ENCODE measurements at regions not wholly inside any gene's neighbourhood (a gene's known extent, or its start where the extent isn't known, plus 50 kb on each side); places are given as distances from the start of the nearest gene placed in this dataset.
"Not testable (repeated sequence)": the region's sequence is repeated elsewhere in the genome, so short reads cannot be mapped to it uniquely, and the experiment has no call there.

DNA sequence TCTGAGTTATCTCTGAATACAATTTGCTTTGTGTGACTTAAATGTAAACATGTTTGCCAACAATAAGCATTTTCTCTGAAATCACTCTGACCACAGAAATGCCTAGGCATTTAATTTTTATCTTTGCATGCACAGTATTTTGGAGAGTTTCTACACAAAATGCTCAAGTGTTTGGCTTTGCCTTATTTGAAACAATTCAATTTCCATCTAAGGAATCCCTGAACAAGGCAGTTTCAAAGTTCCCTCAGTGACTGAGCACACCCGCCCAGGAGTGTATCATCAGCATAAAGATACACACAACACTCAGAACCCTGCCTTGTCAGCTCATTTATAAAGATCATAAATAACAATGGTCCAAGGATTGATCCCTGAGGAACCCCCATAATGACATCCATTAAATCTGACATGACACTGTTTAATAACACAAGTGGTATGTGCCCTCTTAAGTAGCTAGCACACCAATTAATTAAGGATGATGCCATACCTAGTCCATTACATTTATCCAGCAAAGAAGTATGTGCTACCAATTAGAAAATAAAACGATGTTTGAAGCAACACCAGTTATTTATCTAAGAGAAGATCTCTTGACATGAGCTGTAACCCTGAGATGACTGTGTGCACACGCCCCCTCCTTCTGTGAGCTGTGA, 585.8 kb downstream of the ADGRL2 start:
- Histone ChIP-seq H3K36me3 (ENCODE audit: control insufficient read depth, insufficient read depth, low read length) (no peaks in the 10 kb centered on the region), H3K9me3 (ENCODE audit: control insufficient read depth, low read length) (no peaks in the 10 kb centered on the region), H3K4me1 (ENCODE audit: control insufficient read depth, insufficient read depth, low read length, poor library complexity, severe bottlenecking) (no peaks in the 10 kb centered on the region), H3K4me3 (ENCODE audit: extremely low read depth, insufficient read depth, low read length, poor library complexity, severe bottlenecking) (no peak overlapping the region), H3K27ac (ENCODE audit: low read depth, low read length, severe bottlenecking) (no peak overlapping the region)
- 80 to 93% methylated on average over 2 of the region's 3 CpGs for WGBS, 2 experiments (ENCODE audit: insufficient coverage in 2 of 2)

GRCh38 chr1:82384776-82385175, 584.0 kb downstream of the ADGRL2 start:
- 90 to 100% methylated on average over 3 of the region's 3 CpGs for WGBS, 2 experiments (ENCODE audit: insufficient coverage in 2 of 2)
- H3K27ac ChIP-seq (ENCODE audit: low read depth, low read length, severe bottlenecking): no peak overlapping the region
- no peaks in the 10 kb centered on the region for H3K36me3 ChIP-seq (ENCODE audit: control insufficient read depth, insufficient read depth, low read length)
- no peaks in the 10 kb centered on the region for H3K4me1 ChIP-seq (ENCODE audit: control insufficient read depth, insufficient read depth, low read length, poor library complexity, severe bottlenecking)
- H3K4me3 ChIP-seq (ENCODE audit: extremely low read depth, insufficient read depth, low read length, poor library complexity, severe bottlenecking): no peak overlapping the region
- H3K9me3 ChIP-seq (ENCODE audit: control insufficient read depth, low read length): no peaks in the 10 kb centered on the region

GRCh38 chr1:82377201-82377884, 576.6 kb downstream of the ADGRL2 start:
- WGBS, 2 experiments (ENCODE audit: insufficient coverage in 2 of 2): 76 to 85% methylated on average over 4 of the region's 5 CpGs

GRCh38 chr1:82373710-82374109, 573.0 kb downstream of the ADGRL2 start:
- Histone ChIP-seq H3K4me1 (ENCODE audit: control insufficient read depth, insufficient read depth, low read length, poor library complexity, severe bottlenecking) (no peaks in the 10 kb centered on the region), H3K4me3 (ENCODE audit: extremely low read depth, insufficient read depth, low read length, poor library complexity, severe bottlenecking) (no peak overlapping the region), H3K9me3 (ENCODE audit: control insufficient read depth, low read length) (no peaks in the 10 kb centered on the region), H3K36me3 (ENCODE audit: control insufficient read depth, insufficient read depth, low read length) (no peaks in the 10 kb centered on the region), H3K27ac (ENCODE audit: low read depth, low read length, severe bottlenecking) (no peak overlapping the region)
- no CpG with 5 or more reads among the region's 2 CpGs for WGBS, 2 experiments (ENCODE audit: insufficient coverage in 2 of 2)

More at GRCh38 chr1:82377201-82377884, 576.6 kb downstream of the ADGRL2 start:
- Histone ChIP-seq H3K27ac (ENCODE audit: low read depth, low read length, severe bottlenecking) (no peak overlapping the region), H3K36me3 (ENCODE audit: control insufficient read depth, insufficient read depth, low read length) (no peaks in the 10 kb centered on the region), H3K4me3 (ENCODE audit: extremely low read depth, insufficient read depth, low read length, poor library complexity, severe bottlenecking) (no peak overlapping the region), H3K4me1 (ENCODE audit: control insufficient read depth, insufficient read depth, low read length, poor library complexity, severe bottlenecking) (no peaks in the 10 kb centered on the region), H3K9me3 (ENCODE audit: control insufficient read depth, low read length) (no peaks in the 10 kb centered on the region)

- no peaks in the 10 kb centered on the region for H3K36me3 ChIP-seq (ENCODE audit: control insufficient read depth, insufficient read depth, low read length)
- H3K4me1 ChIP-seq (ENCODE audit: control insufficient read depth, insufficient read depth, low read length, poor library complexity, severe bottlenecking): no peaks in the 10 kb centered on the region
- WGBS, 2 experiments (ENCODE audit: insufficient coverage in 2 of 2): 94 to 100% methylated on average over 1 to 2 of the region's 3 CpGs
- no peak overlapping the region for H3K27ac ChIP-seq (ENCODE audit: low read depth, low read length, severe bottlenecking)
- H3K9me3 ChIP-seq (ENCODE audit: control insufficient read depth, low read length): no peaks in the 10 kb centered on the region
- no peak overlapping the region for H3K4me3 ChIP-seq (ENCODE audit: extremely low read depth, insufficient read depth, low read length, poor library complexity, severe bottlenecking)
Measured at GRCh38 chr1:82371844-82372498, 571.2 kb downstream of the ADGRL2 start.

- no peaks in the 10 kb centered on the region for H3K36me3 ChIP-seq (ENCODE audit: control insufficient read depth, insufficient read depth, low read length)
- WGBS, 2 experiments (ENCODE audit: insufficient coverage in 2 of 2): 88 to 100% methylated on average over 1 to 2 of the region's 2 CpGs
- H3K4me1 ChIP-seq (ENCODE audit: control insufficient read depth, insufficient read depth, low read length, poor library complexity, severe bottlenecking): no peaks in the 10 kb centered on the region
- no peak overlapping the region for H3K4me3 ChIP-seq (ENCODE audit: extremely low read depth, insufficient read depth, low read length, poor library complexity, severe bottlenecking)
- no peaks in the 10 kb centered on the region for H3K9me3 ChIP-seq (ENCODE audit: control insufficient read depth, low read length)
- H3K27ac ChIP-seq (ENCODE audit: low read depth, low read length, severe bottlenecking): no peak overlapping the region
Measured at GRCh38 chr1:82367456-82367855, 566.7 kb downstream of the ADGRL2 start.

- no peaks in the 10 kb centered on the region for H3K9me3 ChIP-seq (ENCODE audit: control insufficient read depth, low read length)
- no peak overlapping the region for H3K4me3 ChIP-seq (ENCODE audit: extremely low read depth, insufficient read depth, low read length, poor library complexity, severe bottlenecking)
- no peak overlapping the region for H3K27ac ChIP-seq (ENCODE audit: low read depth, low read length, severe bottlenecking)
- no peaks in the 10 kb centered on the region for H3K36me3 ChIP-seq (ENCODE audit: control insufficient read depth, insufficient read depth, low read length)
- no peaks in the 10 kb centered on the region for H3K4me1 ChIP-seq (ENCODE audit: control insufficient read depth, insufficient read depth, low read length, poor library complexity, severe bottlenecking)
- WGBS, 2 experiments (ENCODE audit: insufficient coverage in 2 of 2): 100% methylated on average over 1 to 2 of the region's 2 CpGs
Measured at GRCh38 chr1:82366689-82367088, 566.0 kb downstream of the ADGRL2 start.

DNA sequence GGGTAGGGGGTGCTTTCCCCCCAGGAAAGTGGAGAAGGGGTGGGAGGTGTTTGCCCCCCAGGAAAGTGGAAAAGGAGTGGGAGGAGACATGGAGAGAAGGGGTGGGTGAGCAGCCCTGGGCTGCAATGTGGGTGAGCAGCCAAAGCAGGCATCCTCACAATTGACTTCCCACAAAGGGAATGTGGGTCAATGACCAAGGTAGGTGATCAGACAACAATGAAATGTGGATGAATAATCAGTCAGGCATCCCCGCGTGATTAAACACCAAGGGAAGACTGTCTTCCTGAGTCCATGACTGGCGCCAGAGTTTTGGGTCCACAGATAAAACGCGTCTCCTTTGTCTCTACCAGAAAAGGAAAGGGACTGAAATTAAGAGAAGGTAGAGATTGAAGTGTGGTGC, 558.8 kb downstream of the ADGRL2 start:
- not testable (repeated sequence) for H3K4me3 ChIP-seq (ENCODE audit: extremely low read depth, insufficient read depth, low read length, poor library complexity, severe bottlenecking); H3K4me1 ChIP-seq (ENCODE audit: control insufficient read depth, insufficient read depth, low read length, poor library complexity, severe bottlenecking); H3K36me3 ChIP-seq (ENCODE audit: control insufficient read depth, insufficient read depth, low read length); H3K9me3 ChIP-seq (ENCODE audit: control insufficient read depth, low read length); H3K27ac ChIP-seq (ENCODE audit: low read depth, low read length, severe bottlenecking)
- whole genome bisulfite sequencing, 2 experiments (ENCODE audit: insufficient coverage in 2 of 2): 95 to 97% methylated on average over 5 of the region's 5 CpGs

GRCh38 chr1:82358706-82359105, 558.0 kb downstream of the ADGRL2 start:
- H3K27ac ChIP-seq (ENCODE audit: low read depth, low read length, severe bottlenecking): not testable (repeated sequence)

DNA sequence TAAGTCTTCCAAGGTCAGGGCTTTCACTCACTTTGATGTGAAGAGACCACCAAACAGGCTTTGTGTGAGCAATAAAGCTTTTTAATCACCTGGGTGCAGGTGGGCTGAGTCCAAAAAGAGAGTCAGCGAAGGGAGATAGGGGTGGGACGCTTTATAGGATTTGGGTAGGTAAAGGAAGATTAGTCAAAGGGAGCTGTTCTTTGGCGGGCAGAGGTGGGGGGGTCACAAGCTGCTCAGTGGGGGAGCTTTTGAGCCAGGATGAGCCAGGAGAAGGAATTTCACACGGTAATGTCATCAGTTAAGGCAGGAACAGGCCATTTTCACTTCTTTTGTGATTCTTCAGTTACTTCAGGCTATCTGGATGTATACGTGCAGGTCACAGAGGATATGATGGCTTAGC, 553.8 kb downstream of the ADGRL2 start:
- H3K4me1 ChIP-seq (ENCODE audit: control insufficient read depth, insufficient read depth, low read length, poor library complexity, severe bottlenecking); H3K36me3 ChIP-seq (ENCODE audit: control insufficient read depth, insufficient read depth, low read length); H3K27ac ChIP-seq (ENCODE audit: low read depth, low read length, severe bottlenecking); H3K4me3 ChIP-seq (ENCODE audit: extremely low read depth, insufficient read depth, low read length, poor library complexity, severe bottlenecking); H3K9me3 ChIP-seq (ENCODE audit: control insufficient read depth, low read length): not testable (repeated sequence)
- WGBS, 2 experiments (ENCODE audit: insufficient coverage in 2 of 2): 33 to 70% methylated on average over 1 to 4 of the region's 5 CpGs

More at GRCh38 chr1:82358706-82359105, 558.0 kb downstream of the ADGRL2 start:
- not testable (repeated sequence) for H3K4me3 ChIP-seq (ENCODE audit: extremely low read depth, insufficient read depth, low read length, poor library complexity, severe bottlenecking); H3K4me1 ChIP-seq (ENCODE audit: control insufficient read depth, insufficient read depth, low read length, poor library complexity, severe bottlenecking); H3K36me3 ChIP-seq (ENCODE audit: control insufficient read depth, insufficient read depth, low read length); H3K9me3 ChIP-seq (ENCODE audit: control insufficient read depth, low read length)
- WGBS, 2 experiments (ENCODE audit: insufficient coverage in 2 of 2): 62 to 69% methylated on average over 4 of the region's 4 CpGs

DNA sequence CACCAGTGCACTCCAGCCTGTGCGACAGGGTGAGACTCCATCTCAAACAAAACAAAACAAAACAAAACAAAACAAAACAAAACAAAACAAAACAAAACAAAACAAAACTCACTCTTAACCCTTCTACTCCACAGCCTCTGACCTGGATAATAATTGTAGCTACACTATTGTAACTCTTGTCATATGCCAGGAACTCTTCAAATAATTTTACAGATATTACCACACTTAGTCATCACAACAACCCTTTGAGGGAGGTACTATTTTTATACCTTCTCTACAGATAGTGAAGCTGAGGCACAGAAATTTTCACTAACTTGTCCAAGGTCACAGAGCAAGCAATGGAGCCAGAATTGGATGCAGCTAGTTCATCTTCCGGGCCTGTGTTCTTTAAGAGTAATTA, 547.8 kb downstream of the ADGRL2 start:
- WGBS, 2 experiments (ENCODE audit: insufficient coverage in 2 of 2): 100% methylated on average over 1 of the region's 2 CpGs; no CpG with 5 or more reads in 1 of the 2 experiments
- no peaks in the 10 kb centered on the region for H3K36me3 ChIP-seq (ENCODE audit: control insufficient read depth, insufficient read depth, low read length)
- no peak overlapping the region for H3K27ac ChIP-seq (ENCODE audit: low read depth, low read length, severe bottlenecking)
- H3K4me1 ChIP-seq (ENCODE audit: control insufficient read depth, insufficient read depth, low read length, poor library complexity, severe bottlenecking): no peaks in the 10 kb centered on the region
- no peaks in the 10 kb centered on the region for H3K9me3 ChIP-seq (ENCODE audit: control insufficient read depth, low read length)
- H3K4me3 ChIP-seq (ENCODE audit: extremely low read depth, insufficient read depth, low read length, poor library complexity, severe bottlenecking): no peak overlapping the region

Data from mesodermal cell (in vitro differentiated cells).